OCI-LY7 (cell line): ENCODE measurements at regions not wholly inside any gene's neighbourhood (a gene's known extent, or its start where the extent isn't known, plus 50 kb on each side); places are given as distances from the start of the nearest gene placed in this dataset.

Source experiments
- BruUV-seq: library from RNA; stranded (reverse); fragments of 400-500 nt; replicated peaks from 2 replicates; lab custom pipeline; 2021; lab: Mats Ljungman, UMichigan
- CTCF ChIA-PET: fragments of 300-600 bp; sonication (Branson Sonifier 250); formaldehyde crosslinking; loops from one replicate; lab custom pipeline; 2022; ENCODE audit warnings: antibody characterized with exemption; ENCODE audit not compliant: unreplicated experiment; lab: Charles Lee
- POLR2A ChIA-PET: fragments of 300-600 bp; sonication (Branson Sonifier 250); formaldehyde crosslinking; loops from one replicate; lab custom pipeline; 2022; ENCODE audit warnings: antibody characterized with exemption; lab: Charles Lee
- DNase-seq: peaks from one replicate; pipeline ENCODE4 v3.0.0-alpha.2; 2015; ENCODE audit warnings: low spot score
- H2AFZ ChIP-seq: fragments of 200-600 bp; sonication (generic), shearing (Covaris generic); 2 replicates; pipeline ENCODE4 v1.6.1; 2014; ENCODE audit warnings: mild to moderate bottlenecking, antibody characterized with exemption, low read length, moderate library complexity
- H3K27ac ChIP-seq: fragments of 200-600 bp; sonication (generic); 2 replicates; pipeline ENCODE4 v1.5.1; 2014; ENCODE audit warnings: mixed run types, low read depth, mild to moderate bottlenecking, moderate library complexity, low read length, inconsistent platforms; ENCODE audit not compliant: poor library complexity, severe bottlenecking
- H3K36me3 ChIP-seq: fragments of 200-600 bp; sonication (generic); 2 replicates; pipeline ENCODE4 v1.6.1; 2014; ENCODE audit warnings: mild to moderate bottlenecking, antibody characterized with exemption, low read length, moderate library complexity, mixed read lengths; ENCODE audit not compliant: insufficient read depth
- H3K4me1 ChIP-seq: fragments of 200-600 bp; sonication (generic); 2 replicates; pipeline ENCODE4 v1.5.1; 2014; ENCODE audit warnings: mild to moderate bottlenecking, low read length; ENCODE audit not compliant: insufficient read depth, poor library complexity, severe bottlenecking
- H3K4me2 ChIP-seq: fragments of 200-600 bp; sonication (generic); 2 replicates; pipeline ENCODE4 v1.6.1; 2014; ENCODE audit warnings: mild to moderate bottlenecking, low read length
- H3K4me3 ChIP-seq: fragments of 200-600 bp; sonication (generic); 2 replicates; pipeline ENCODE4 v1.5.1; 2014; ENCODE audit warnings: mild to moderate bottlenecking, low read depth, low read length; ENCODE audit not compliant: poor library complexity, severe bottlenecking
- H3K79me2 ChIP-seq: fragments of 200-600 bp; sonication (generic); 2 replicates; pipeline ENCODE4 v1.6.1; 2016; ENCODE audit warnings: low read depth, mild to moderate bottlenecking, low read length, moderate library complexity, mixed read lengths; ENCODE audit not compliant: insufficient read depth
- H3K9me2 ChIP-seq: fragments of 200-600 bp; sonication (generic); 2 replicates; pipeline ENCODE4 v1.6.1; 2016; ENCODE audit warnings: mild to moderate bottlenecking, low read length, mixed read lengths; ENCODE audit not compliant: insufficient read depth
- H3K9me3 ChIP-seq: fragments of 200-600 bp; sonication (generic); 2 replicates; pipeline ENCODE4 v1.6.1; 2014; ENCODE audit warnings: mild to moderate bottlenecking, mixed run types, low read length, mixed read lengths
- H4K20me1 ChIP-seq: fragments of 200-600 bp; sonication (generic); 2 replicates; pipeline ENCODE4 v1.6.1; 2014; ENCODE audit warnings: mild to moderate bottlenecking, antibody characterized with exemption, low read length, moderate library complexity, mixed read lengths; ENCODE audit not compliant: insufficient read depth
- CTCF ChIP-seq: fragments of 200-600 bp; sonication (generic); conservative IDR thresholded peaks from 2 replicates; pipeline ENCODE4 v1.5.1; 2014; ENCODE audit warnings: mild to moderate bottlenecking, antibody characterized with exemption, low read length, moderate library complexity, mixed read lengths
- EZH2phosphoT487 ChIP-seq: fragments of 200-600 bp; sonication (generic); IDR thresholded peaks from 2 replicates; pipeline ENCODE4 v1.6.1; 2018; ENCODE audit warnings: low read depth, borderline replicate concordance, mild to moderate bottlenecking, mixed run types, antibody characterized with exemption, low read length, moderate library complexity, mixed read lengths
- intact Hi-C: fragments of 100-400 bp; cut with micrococcal nuclease; formaldehyde crosslinking; loops from one replicate; pipeline ENCODE4 v1.10.0; 2022; ENCODE audit not compliant: unreplicated experiment

GRCh38 chr1:39104158-39105060 is 78.3 kb downstream of the NDUFS5 start:
- CTCF ChIA-PET = interaction anchor here (0.6 kb wide), 1 partner anchor 84 kb away, joined by 4 read pairs; no protein-coding TSS in a partner anchor
- Histone ChIP-seq H4K20me1 (no peaks in the 10 kb centered on the region; the same call in 1 of the 2 replicates), H3K4me1 (peaks cover 33% of the 10 kb centered on the region), H3K9me3 (no peaks in the 10 kb centered on the region), H3K4me3 (no peak overlapping the region), H3K79me2 (no peaks in the 10 kb centered on the region), H3K4me2 (peak overlapping the region; percentile 47; the same call in 1 of the 2 replicates), H3K36me3 (no peaks in the 10 kb centered on the region), H3K9me2 (no peaks in the 10 kb centered on the region), H3K27ac (no peak overlapping the region), H2AFZ (no peak overlapping the region)
- DNase-seq = no peak
- intact Hi-C loops = no loop called here
- POLR2A ChIA-PET = interaction anchor here (0.7 kb wide), 1 partner anchor 38 kb away, joined by 3 read pairs; no protein-coding TSS in a partner anchor
- TF ChIP-seq EZH2phosphoT487 (no peak), CTCF (no peak)
- BruUV-seq = no TSS peak

DNA sequence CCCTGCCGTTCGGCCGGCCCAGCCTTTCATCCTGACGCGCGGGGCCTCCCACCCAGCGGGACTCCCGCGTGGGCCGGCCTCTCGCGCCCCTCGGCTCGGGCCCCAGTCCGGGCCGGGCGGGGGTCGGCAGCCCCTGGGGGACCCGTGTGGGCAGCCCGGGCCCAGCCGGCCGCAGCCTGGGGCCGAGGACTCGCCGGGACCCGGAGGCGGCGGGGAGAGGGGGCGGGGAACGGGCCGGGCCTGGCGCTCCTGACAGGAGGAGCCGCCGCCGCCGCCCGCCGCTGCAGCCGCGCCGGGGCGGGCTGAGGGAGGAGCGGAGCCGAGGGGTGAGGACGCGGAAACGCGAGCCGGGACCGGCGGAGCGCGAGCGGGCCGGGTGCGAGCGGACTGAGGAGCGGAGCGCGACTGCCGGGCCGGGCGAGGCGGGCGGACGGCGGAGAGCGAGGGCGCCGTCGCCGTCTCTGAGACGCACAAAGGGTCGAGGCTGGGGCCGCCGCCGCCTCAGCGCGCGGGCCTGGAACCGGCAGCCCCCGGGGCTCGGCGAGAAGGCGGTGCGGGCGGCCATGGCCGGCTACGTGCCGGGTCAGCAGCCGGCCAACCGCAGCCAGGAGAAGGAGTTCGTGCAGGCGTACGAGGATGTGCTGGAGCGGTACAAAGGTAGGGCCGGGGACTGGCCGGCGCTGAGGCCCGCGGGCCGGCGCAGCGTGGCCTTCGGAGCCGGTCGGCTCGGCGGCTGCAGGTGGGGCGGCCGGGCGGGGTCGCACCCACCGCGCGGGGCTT is 79.1 kb downstream of the NDUFS5 start:
- BruUV-seq = no TSS peak
- Histone ChIP-seq H3K9me2 (no peaks in the 10 kb centered on the region), H3K79me2 (no peaks in the 10 kb centered on the region), H3K4me2 (peak overlapping the region; percentile 67), H3K4me3 (peak overlapping the region; percentile 57), H3K9me3 (no peaks in the 10 kb centered on the region), H3K4me1 (peaks cover 33% of the 10 kb centered on the region), H2AFZ (peak overlapping the region; percentile 6; the same call in 1 of the 2 replicates), H4K20me1 (no peaks in the 10 kb centered on the region; the same call in 1 of the 2 replicates), H3K36me3 (no peaks in the 10 kb centered on the region), H3K27ac (no peak overlapping the region)
- intact Hi-C loops = no loop called here
- ChIA-PET POLR2A (no interaction called here), CTCF (no interaction called here)
- DNase-seq = peak; percentile 19
- no peak for TF ChIP-seq CTCF
- no peak for TF ChIP-seq EZH2phosphoT487
